HG03135 (cell line): ENCODE measurements at regions not wholly inside any gene's neighbourhood (a gene's known extent, or its start where the extent isn't known, plus 50 kb on each side); places are given as distances from the start of the nearest gene placed in this dataset.
"Not testable (repeated sequence)": the region's sequence is repeated elsewhere in the genome, so short reads cannot be mapped to it uniquely, and the experiment has no call there.

Source experiments
- ATAC-seq: cut with Tn5 transposase; IDR thresholded peaks from one replicate; pipeline ENCODE4 v1.9.1; 2021; ENCODE audit warnings: mild to moderate bottlenecking, moderate library complexity; ENCODE audit not compliant: unreplicated experiment

DNA sequence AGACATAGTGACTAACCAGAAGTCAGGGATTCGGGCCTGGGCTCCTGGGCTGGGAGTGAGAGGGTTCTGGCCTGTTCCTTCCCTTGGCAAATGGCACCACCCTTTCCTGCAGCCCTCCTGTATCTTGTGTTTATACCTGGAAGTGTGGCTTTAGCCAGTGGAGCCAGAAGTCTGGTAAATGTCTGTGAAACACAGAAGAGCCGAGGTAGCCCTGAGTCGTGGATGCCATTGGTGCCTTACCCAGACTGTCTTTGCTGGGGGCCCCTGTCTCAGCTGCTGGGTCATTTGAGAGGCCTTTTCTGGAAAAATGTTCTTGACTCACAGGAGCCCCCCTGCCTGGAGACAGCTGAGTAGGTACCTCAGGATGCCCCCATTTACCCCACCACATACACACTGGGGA, 95.7 kb upstream of the BASP1 start:
- no peak for ATAC-seq

DNA sequence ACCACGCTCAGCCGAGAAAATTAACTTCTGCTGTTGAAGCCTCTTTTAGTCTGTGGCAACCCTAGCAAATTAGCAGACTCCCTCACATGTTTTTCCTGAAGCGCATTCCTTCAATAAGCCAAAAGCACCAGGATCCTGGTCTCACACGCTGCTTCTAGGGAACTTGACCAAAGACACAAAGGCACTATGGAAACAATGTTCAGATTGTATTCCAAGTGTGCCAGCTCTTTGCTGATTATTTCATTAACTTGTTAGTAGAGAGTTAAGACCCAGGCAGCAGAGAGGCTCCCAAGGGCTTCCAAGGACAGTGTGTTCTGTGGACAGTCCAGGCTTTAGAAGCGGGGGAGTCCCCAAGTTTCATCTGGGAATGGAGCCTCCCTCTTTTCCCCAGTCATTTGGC, 94.4 kb upstream of the BASP1 start:
- no peak for ATAC-seq

DNA sequence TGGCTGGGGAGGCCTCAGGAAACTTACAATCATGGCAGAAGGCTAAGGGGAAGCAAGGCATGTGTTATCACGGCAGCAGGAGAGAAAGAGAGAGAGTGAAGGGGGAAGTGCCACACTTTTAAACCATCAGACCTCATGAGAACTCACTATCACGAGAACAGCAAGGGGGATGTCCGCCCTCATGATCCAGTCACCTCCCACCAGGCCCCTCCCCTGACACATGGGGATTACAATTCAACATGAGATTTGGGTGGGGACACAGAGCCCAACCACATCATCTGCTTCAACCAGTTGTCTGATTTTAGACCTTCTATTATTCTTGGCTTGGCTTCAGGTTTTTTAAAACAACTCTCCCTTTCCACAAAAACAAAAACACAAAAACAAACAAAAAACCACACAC, 93.7 kb upstream of the BASP1 start:
- not testable (repeated sequence) for ATAC-seq

DNA sequence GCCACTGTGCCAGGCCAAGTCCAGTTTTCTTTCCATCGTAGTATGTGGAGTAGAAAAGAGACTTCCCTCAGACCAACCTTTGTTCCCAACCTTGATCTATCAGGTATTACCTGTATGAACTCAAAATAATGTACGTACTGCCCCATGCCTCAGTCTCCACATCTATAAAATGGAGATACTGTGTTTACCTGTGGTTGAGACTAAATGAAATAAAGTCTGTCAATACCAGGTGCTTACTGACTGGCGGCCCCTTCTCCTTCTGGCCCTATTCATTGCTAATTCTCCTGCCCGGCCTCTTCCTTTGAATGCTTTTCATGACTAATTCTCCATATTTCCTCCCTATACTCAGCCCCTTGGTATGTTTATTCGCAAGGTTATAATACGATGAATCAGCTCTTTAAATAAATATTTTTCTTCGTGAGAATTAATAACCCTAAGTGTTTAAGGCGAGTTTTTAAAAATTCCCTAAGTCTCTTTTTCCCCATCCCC, 89.6 kb upstream of the BASP1 start:
- ATAC-seq, result no peak

DNA sequence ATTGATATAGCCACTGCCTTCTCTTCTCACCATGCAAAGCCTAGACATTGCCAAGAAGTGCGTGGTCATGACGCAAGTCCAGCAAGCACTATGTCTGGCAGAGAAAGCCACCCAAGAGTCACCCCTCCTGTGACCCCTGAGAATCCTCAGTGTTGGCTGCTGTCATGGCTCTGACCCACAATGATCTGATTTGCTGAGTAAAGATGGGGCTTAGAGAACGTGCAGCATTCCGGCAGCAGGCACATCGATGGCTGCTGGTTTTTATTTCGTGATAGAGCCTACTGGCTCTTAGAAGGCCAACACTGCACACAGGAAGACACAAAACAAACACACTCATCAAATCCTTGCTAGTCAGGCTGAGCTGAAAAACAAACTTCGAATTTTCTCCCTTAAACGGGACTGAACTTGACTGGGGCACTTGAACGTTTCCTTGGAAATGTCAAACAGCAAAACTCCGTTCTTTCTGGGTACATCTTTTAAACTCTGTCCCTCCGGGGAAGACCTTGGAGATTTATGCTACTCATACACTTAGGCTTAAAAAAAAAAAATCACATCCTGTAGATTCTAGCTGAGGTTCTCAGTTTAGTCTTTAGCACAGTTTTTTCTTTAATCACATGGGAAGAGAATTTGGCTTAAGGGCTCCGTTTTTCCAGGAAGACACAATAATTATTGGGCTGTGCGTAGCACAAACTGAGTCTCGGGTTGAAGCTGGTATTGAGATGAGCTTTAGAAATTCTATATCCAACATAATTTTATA, 88.2 kb upstream of the BASP1 start:
- ATAC-seq, result no peak

DNA sequence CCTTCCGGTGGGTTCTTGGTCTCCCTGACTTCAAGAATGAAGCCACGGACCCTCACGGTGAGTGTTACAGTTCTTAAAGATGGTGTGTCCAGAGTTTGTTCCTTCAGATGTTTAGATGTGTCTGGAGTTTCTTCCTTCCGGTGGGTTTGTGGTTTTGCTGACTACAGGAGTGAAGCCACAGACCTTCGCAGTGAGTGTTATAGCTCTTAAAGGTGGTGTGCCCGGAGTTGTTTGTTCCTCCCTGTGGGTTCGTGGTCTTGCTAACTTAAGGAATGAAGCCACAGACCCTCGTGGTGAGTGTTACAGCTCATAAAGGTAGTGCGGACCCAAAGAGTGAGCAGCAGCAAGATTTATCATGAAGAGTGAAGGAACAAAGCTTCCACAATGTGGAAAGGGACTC, 87.1 kb upstream of the BASP1 start:
- not testable (repeated sequence) for ATAC-seq

DNA sequence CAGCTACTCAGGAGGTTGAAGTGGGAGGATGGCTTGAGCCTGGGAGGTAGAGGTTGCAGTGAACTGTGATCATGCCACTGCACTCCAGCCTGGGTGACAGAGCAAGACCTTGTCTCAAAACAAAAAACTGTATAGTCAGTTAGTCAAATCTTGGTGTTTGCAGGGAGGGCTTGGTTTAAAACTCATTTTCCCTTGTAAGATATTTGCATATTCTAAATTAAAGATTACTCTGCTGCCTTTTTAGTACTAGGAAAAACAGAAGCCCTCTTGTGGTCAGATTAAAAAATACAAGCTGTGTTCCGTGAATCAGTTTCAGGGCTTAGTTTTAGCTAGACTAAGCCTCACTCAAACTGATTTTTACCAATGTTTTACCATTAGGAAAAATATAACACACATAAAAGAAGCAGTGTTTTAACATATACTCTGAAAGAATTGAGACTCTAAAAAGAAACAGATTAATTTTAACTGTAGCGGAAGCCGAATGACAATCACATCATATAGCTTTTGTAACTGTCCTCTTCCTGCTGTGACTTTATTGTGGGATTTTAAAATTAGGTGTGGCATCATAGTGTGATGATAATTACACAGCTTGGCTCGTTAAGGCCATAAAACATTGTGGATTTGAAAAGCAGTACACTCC, 84.9 kb upstream of the BASP1 start:
- peak; percentile 51 for ATAC-seq

DNA sequence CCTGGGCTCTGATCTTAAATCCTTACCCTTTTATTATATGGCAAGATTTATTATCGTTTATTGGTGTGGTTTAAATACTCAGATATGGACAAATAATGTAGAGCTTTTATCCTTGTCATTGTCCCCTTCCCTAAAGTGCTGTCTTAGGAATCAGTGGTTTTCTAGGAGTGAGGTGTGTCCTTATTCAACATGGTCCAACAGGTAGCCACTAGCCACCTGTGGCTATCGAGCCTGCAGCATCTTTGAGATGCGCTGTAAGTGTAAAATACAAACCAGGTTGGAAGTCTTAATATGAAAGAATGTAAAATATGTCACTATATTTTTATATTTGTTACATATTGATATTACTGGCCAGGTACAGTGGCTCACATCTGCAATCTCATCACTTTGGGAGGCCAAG, 82.4 kb upstream of the BASP1 start:
- no peak for ATAC-seq

DNA sequence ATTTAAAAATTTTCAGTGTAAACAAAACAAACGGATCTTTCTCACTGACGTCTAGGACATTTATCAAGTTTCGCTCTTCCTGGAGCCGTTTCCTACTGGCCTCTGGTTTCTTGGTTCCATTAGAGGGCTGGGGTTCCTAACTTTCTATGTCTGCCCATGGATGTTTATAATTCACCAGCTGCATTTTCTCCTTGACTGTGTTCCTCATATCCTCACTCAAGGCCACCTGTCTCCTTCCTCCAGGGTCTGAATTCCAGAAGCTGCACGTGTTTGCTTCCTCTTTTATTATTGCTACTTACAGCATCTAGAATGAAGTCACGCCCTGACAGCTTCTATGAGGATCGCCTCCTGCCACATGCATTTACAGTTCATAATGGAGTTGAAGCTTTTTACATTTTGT, 74.1 kb upstream of the BASP1 start:
- ATAC-seq, result no peak

DNA sequence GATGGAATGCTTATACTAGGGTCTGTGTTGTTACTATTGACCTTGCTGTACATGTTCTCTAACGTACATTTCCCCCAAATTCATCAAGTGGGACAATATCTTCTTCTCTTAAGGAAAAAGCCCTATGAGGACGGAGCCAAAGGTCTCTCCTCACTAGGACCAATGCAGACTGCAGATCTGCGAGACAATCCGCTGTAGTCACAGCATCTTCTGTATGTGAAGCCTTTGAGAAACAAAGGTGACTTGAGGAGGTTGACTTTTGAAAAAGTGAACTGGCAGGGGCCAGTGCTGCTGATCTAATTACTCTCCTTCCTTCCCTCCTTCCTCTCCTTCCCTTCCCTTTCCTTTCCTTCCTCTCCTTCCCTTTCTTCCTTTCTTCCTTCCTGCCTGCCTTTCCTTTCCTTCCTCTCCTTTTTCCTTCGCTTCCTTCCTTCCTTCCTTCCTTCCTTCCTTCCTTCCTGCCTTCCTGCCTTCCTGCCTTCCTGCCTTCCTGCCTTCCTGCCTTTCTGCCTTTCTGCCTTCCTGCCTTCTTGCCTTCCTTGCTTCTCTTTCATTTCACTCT, 71.1 kb upstream of the BASP1 start:
- ATAC-seq, result no peak

DNA sequence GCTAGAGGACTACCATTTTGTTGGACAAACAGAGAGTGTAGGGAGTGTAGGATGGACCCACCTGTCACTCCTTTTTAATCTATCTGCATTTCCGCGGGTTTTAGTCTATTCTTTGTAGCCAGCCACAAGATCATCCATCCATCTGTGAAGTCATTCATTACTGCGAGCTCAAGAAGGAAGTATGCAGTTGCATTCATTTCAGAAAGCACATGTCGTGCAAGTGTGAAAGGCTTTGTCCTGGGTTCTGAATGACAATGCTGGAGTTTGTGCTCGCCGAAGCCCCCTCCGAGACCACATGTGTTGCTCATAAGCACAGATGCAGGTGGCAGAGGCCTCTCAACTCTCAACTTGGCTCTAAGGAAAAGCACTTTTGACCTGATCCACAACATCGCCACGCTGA, 70.3 kb upstream of the BASP1 start:
- no peak for ATAC-seq

DNA sequence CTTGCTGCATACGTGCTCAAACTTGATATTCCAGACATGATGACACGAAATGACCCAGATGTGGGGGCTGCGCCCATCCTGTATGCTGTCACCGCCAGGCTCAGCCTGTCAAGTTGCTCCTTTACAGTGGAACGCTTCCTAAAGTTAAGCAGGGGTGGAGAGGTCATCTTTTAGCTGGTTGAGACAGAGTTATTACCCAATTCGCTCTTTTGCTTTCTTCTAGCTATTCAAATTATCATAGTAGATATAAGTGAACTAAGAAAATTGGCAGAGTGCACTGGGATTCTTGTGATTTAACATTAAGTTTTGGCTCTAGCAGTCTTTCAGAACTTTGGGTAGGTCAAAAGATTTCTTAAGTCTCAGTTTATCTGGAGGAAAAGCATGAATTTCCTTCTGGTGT, 69.8 kb upstream of the BASP1 start:
- ATAC-seq, result no peak

DNA sequence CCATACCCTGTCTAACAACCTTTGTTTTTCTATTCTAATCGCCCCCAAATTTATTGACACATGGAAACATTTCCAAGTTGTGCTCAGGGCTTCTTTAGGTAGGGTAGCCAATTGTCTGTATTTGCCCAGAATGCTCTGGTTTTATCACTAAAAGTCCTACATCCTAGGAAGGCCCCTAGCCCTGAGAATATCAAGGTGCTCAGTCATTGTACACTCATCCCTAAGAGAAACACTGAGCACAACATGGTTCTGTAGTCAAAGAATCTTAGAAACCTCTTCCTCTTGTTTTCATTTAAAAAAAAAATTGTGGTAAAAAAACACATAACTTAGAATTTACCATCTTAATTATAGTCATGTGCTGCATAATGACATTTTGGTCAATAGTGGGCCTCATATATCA, 69.0 kb upstream of the BASP1 start:
- no peak for ATAC-seq

DNA sequence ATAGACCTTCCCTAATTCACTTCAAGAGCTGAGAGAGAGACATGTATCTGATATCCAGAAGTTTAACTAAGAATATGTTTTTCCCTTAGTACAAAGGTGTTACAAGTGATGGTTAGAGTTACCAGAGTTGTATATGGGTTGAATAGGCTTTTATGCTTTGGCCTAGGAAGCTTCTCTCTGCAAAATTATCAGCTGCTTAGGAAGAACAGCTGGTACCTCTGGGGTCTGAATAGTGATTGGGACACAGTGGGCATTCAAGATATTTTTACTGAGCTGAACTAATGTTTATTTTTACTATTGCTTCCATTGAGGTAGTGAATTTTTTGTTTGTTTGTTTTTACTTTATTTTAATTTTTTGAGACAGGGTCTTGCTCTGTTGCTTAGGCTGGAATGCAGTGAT, 67.6 kb upstream of the BASP1 start:
- ATAC-seq, result no peak

DNA sequence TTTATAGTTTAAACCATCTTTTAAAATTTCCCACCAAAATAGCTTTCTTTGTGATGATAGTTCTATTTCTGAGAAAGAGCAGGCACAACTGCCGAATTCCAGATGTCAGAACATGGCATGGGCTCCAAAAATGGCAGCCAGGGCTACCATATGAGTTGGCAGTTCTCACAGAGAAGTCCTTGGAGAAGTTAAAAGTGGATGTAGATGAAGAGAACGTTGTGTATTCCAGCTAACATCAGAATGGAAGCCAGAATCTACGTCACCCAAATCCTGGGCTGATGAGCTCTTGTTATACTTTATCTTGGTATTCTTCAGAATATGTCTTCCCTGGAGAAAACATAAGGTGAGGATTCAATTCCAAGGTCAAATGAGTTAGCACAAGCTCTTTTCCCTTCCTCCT, 66.9 kb upstream of the BASP1 start:
- ATAC-seq, result no peak

DNA sequence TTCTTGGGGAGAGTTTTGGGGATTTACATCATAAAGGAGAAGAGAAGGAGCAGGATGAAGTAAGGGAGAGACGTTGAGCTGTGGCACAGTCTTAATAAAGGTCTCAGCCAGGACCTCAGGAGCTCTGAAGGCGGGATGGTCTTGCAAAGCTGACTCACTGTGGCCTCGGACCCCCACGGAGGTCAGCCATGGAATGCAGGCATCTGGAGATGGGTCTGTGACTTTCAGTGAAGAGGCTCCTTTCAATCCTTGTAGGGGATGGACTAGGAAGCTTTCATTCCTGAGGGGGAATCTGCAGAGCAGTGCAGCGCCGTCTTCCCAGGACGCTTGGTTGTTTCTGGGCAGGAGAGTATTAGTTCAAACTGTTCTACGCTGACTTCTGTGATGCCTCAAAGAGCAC, 65.7 kb upstream of the BASP1 start:
- ATAC-seq, result no peak

DNA sequence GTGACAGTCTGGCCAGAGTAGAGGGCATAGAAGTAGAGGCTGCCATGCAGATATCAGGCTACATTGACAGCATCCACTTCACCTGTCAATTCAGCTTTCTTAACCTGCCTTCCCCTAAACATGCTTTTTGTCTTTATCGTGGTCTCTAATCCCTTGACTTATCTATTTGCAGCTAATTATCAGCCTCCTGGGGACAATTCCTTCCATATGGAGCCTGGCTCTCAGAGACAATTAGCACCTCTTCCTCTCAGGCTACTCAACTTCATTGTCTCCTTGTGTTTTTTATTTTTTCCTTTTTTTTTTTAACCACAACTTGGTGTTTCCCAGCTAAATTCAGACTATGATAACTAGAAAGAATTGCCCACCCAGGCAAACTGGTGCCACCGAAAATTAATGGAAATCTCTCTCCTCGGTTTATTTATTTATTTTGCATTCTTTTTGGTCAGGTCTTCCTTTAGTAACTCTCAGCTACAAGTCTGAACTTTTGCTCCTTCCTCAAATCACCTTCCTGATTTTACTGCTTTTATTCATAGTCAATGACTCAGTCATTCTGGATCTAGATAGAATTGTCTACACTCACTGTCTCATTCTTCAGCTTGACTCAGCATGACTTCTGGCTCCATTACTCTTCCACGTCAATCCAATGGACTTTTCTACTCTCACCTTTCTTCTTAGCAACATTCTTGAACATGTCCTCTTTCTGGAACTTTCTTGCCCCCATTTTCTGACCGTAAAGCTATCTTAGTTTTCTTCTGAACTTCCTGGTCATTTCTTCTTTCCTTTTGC, 63.0 kb upstream of the BASP1 start:
- ATAC-seq, result no peak

DNA sequence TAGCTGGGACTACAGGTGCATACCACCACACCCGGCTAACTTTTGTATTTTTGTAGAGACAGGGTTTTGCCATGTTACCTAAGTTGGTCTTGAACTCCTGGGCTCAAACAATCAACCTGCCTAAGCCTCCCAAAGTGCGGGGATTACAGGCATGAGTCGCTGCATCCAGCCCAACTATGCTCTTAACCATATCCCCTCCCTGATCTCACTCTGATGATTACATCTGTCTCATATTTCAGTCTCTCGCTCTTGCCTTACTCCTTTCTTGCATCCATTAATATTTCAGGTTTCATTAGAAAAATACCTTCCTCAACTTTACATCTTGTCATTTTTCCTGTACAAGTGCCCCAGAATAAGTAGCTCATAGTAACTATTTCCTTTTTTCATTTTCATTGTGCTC, 61.0 kb upstream of the BASP1 start:
- ATAC-seq, result no peak

DNA sequence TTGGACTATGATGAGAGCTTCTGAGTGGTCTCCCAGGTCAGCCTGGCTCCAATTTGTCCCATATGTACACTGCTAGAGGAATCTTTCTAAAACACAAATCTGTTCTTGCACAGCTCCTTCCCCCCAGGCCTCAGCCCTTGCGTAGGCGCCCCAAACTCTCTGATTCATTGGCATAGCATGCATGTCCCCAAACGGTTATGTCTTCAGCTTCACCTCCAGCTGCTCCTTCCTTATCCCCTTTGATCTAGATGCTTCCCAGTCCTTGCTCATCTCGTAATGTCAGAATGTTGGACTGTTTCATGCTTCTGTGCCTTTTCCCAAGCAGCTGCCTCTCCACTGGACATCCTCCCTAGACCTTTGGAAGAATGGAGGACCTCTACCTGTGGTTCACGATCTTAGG, 60.1 kb upstream of the BASP1 start:
- no peak for ATAC-seq

DNA sequence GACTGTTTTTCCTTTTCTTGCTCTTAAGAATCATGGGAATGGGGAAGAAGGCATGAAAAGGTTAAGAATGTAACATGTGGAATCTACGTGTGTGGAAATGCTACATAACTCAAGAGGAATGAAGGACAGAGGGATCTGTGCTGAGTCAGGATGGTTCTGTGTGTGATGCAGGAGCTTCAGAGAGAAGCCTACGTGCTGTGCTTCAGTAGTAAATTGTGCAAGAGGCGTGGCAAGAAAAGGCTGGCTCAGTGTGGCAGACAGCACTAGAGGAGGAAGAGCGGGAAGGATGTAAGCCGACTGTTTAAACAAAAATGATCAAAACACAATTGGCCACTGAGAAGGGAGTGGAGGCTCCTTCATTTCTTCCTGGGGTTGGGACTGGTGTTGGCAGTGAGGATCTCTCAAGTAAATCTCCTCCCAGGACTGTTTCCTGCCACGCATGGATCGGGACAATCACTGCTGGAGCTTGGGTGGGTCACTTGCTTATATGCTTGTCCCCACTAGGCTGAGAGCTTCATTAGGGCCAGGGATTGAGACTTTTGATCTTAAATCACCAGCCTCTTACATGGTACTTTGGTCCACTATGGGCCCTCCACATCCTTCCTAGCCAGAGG, 59.4 kb upstream of the BASP1 start:
- ATAC-seq, result no peak

DNA sequence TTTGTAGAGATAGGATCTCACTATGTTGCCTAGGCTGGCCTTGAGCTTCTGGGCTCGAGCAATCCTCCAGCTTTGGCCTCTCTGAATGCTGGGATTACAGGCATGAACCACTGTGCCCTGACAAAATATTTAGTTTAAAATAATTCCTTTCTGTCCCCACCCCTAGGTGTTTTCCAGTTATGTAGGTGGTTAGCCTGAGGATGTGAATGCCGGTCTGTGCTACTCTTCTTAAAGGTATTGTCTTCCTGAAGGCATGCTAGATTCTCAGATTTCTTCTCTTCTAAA, 56.7 kb upstream of the BASP1 start:
- ATAC-seq, result no peak
